ENCODE measurements at regions not wholly inside any gene's neighbourhood (a gene's known extent, or its start where the extent isn't known, plus 50 kb on each side); places are given as distances from the start of the nearest gene placed in this dataset.
"Not testable (repeated sequence)": the region's sequence is repeated elsewhere in the genome, so short reads cannot be mapped to it uniquely, and the experiment has no call there.

DNA sequence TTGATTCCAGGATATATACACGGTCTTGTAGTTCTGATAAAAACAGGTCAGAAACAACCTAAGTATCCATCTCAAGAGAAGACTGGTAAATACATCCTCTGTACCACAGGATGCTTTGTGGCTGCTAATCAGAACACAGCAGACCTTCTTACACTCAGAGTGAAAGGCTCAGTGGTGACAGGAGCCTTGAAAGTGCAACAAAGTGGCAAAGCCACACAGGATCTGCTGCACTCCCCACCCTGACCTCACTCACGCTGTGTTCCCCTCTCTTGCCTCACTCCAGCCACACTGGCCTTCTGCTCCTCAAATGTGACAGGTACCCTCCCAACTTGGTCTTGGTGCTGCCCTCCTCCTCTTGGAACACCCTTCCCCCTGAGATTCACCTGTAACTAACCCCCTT is 98.1 kb upstream of the GRIP1 start:
- DNase-seq: no peak

DNA sequence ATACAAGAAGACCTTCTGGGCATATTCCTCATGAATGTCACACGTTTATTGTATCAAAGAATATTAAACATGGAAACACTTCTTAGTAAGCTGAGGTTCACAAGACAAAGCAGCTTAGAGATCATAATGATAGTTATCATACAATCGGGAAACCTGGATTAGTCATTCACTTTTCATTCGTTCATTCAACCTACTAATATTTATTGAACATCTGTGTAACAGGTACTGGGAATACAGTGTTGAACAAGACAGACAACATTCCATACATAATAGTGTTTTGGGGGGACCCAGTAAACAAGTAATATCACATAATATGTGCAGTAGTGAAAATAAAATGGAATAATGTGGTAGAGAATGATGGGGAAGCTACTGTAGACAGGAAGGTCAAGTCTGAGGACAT is 100.6 kb upstream of the GRIP1 start:
- DNase-seq: no peak

DNA sequence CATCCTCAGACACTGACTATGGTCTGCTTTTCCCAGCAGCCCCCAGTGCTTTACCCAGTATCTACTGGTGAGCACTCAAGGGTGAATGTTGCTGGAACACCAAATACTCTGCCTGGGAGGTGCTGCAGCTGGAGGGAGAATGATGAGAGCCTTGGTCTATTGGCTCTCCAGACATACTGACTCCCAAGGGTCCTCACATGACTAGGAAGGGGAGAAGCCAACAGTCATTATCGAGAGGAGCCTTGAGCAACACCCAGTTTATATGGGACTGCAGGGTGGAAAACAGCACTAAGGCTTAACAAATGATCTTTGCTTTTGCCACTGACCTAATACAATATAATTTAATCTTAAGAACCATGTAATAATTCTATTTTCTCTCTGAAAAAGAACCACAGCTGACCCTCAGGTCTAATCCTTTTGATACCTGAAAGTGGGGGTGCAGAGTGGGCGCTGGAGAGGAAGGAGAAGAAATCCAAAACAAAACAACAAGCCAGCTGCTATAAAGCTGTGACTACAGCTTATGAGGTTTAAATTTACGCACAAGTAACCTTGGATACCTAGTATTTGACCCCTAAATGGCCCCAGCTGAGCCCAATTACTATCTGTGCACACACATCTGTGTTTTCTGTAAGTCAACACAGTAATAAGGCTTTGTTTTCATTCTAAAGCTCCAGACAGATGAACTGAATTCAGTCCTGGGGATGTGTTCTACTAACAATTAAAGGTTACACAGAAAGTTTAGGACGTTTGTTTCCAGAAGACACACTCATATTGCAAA is 107.8 kb upstream of the GRIP1 start:
- no peak for DNase-seq

DNA sequence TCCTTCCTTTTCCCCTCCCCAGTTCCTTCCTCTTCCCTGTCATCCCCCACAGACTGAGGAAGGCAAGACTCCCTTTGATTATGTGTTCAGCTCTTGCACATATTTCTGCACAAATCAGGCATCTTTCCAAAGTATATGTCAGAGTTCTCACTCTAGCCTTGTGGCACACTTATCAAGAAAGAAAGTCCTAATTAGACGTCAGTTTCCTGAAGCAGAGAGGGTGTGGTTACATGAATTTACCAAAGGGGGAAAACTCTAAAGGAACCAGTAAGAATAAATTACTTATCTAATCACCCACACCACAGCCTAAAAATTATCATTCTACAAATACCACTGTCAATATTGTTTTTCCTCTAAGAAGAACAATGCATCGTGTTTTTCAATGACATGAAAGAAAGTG is 120.7 kb upstream of the GRIP1 start:
- no peak for DNase-seq

DNA sequence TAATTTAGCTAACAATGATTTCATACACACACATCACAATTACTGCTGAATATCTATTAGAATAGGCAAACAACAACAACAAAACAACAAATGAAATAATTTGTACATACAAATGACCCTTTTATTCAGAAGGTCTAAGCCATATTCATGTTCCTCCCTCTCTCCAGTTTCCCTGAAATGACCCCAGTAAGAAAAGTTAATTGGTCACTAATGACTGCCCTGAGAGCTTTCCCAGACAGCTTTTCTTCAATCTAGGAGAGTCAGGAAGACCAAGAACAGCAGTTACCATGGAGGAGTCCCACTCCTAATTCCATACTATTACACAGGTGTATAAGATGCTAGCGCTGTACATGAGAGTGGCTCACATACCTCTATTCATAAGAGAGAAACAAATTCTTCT is 121.2 kb upstream of the GRIP1 start:
- no peak for DNase-seq

DNA sequence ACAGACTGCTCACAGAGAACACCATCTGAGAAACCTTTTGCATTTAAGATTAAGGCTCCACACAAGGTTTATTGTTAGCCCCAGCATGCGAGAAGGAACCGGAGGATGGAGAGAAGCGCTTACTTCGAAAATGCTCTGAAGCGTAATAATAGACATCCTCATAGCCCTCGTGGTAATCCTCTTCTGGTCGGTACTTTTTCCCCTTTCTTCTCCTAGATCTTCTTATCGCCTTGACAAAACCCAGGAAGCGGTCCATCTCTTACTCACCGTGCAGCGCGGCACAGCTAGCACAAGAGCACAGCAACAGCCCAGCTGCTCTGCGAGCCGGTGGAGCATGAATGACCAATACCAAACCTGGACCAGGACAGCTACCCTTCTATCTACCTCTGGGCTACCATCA is 125.1 kb upstream of the GRIP1 start:
- no peak for DNase-seq

DNA sequence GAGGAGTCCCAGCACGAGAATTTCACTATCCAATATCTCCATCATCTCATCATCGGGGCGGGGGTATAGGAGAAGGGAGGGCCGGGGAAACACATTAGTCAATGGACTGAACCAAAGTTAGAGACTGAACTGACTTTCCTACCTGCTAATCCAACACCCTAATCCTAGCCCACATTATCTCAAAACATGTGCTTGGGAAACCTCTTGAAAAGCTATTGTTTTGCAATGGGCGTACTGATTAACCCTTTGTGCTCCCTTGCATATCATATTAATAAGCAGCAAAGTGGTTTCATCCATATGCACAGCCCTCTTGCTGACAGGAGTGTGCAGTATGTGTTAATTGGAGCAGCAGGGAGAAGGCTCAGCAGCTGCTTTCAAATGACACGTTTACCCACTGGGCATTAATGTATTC is 125.7 kb upstream of the GRIP1 start:
- DNase-seq: no peak

DNA sequence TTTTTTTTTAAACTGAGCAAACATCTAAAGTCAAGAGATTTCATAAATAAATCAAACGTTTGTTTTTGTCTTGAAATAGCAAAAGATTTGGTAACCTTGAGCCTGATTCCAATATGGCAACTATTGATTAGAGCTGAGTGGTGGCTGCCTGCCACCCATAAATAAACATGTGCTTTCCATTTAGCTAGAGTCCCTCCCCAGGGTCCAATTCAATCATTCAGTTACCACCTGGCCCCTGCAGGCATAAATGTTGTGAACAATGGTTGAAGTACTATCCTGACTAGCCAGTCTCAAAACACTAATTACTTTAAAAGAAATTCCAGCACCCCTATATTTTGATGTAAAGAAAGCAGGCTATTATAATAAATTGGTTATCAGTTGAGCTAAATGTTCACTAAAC is 129.7 kb upstream of the GRIP1 start:
- no peak for DNase-seq

DNA sequence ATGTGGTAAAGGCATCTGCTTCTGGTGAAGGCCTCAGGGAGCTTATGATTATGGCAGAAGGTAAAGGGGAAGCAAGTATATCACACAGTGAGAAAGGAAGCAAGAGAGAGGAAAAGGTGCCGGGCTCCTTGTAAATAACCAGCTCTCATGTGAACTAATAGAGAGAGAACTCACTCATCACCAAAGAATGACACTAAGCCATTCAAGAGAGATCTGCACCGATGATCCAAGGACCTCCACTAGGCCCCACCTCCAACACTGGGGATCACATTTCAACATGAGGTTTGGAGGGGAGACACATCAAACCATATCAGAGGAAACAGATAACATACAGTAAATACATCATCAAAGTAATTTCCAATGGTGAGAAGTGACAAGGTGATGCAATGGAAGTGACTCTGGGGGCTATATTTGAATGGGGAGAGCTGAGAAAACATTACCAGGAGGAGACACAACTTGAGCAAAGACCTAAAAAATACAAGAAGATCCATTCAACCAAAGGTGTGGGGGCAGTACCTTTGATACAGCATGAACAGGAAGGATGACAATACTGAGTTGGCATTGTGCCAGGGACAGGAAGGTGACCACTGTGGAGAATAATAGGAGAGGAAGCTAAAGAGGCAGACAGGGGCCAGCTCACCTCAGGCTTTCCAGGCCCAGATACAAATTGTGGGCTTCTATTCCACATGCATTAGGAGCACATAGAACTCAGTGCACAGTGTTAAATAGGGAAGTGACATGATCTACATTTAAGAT is 134.4 kb upstream of the GRIP1 start:
- no peak for DNase-seq

DNA sequence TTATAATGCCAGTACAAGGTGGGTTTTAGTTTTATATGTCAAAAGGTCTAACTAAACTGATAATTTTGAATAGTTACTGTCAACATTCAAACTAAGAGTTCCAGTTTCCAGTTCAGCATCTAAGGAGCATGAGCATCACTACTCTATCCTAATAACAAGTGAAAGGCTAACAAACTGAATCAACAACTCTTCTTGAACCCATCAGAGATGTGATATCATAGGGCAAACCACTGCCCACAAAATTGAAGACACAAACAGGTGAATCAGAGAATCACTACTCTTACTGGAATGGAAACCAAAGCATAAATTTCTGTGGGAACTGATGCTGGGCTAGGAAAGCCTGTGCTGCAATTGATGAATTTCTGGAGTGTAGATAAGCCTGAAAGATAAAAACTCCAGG is 140.7 kb upstream of the GRIP1 start:
- no peak for DNase-seq

DNA sequence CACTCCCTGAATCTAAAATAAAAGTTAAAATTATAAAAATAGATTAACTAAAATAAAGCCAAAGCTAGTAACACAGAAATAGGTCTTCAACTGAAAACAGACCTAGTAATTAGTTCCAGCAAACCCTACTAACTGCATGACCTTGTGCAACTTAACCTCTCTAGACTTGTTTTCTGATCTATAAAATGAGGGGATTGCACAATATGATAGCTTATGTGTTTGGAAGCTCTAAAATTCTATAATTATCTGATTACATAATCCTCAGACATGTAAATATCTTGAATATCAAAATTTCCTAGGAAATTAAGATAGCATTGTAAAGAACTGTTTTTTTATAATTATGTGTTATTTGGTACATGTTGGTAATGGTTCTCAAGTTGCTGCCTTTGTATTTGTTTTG is 144.1 kb upstream of the GRIP1 start:
- no peak for DNase-seq

DNA sequence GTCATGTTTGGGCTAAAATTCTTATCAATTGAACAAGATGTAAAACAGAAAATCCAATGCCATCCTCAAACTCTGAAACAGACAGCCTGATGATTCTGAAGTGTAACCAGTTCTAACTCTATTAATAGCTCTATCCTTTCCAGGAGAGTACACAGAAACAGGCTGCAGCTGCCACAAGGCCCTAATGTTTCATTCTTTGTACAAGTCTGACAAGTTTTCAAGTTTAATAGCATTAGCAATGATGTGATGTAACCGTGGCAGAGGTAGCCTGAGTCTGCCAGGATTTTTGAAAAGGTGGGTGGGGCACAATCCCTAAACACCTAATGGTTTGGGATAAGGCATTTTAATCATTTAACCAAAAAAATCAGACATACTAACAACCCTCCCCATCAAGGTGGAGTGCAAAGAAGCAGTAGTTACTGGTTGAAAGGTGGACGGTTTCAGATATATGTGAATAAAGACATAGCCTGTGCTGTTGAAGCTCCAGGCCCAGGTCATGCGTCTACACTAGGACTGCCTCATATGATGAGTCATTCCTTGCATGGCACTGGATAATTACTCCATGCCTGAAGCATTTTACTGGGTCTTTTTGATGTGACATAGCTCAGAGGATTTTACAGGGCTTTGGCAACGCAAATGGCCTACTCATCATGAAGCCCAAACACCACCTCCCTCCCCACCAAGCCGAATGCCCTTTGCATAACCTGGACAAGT is 145.1 kb upstream of the GRIP1 start:
- no peak for DNase-seq

DNA sequence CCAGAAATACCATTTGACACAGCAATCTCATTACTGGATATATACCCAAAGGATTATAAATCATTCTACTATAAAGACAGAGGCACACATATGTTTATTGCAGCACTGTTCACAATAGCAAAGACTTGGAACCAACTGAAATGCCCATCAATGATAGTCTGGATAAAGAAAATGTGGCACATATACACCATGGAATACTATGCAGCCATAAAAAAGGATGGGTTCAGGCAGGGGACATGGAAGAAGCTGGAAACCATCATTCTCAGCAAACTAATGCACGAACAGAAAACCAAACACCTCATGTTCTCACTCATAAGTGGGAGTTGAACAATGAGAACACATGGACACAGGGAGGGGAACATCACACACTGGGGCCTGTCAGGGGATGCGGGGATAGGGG is 147.0 kb upstream of the GRIP1 start:
- DNase-seq: not testable (repeated sequence)

DNA sequence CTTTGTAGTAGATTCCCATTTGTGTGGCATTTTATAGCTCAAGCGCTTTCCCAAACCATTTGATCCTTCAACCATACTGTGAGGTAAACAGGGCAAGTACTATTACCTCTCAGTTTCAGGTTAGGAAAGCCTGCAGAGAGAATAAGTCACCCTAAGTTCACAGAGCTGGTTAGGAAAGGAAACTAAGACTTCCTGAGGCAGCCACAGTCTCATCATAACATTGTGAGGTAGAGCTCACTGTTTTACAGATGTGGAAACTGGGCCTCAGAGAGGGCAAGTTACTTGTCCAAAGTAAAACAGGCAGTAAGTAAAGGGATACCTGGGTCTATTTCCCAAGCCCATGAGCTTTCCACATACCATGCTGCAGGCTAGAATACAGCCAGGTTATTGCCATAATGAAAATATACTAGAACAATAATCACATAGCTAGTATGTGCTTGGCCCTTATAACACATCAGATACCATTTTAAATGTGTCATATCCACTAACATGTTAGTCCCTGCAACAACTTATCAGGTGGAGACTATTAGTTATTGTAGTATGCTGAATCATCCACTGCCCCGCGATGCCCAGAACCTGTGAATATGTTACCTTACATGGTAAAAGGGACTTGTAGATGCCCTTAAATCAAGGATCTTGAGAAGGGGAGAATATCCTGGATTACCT is 150.9 kb upstream of the GRIP1 start:
- no peak for DNase-seq

DNA sequence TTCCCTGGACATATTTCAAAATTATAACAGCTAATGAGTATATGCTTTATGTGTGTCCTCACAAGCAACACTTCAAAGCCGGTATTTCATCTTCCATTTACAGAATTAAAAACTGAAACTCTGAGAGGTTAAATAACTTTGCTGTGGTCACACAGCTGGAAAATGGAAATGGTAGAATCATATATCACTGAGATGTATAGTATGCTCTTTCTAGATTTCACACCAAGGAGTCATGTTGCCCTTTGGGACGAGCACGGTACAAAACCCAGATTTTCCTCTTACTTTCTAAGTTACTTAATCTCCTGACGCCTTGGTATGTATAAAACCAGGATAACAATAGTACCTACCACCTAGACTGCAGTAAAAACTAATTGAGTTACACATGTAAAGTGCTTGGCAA is 152.6 kb upstream of the GRIP1 start:
- DNase-seq: no peak

DNA sequence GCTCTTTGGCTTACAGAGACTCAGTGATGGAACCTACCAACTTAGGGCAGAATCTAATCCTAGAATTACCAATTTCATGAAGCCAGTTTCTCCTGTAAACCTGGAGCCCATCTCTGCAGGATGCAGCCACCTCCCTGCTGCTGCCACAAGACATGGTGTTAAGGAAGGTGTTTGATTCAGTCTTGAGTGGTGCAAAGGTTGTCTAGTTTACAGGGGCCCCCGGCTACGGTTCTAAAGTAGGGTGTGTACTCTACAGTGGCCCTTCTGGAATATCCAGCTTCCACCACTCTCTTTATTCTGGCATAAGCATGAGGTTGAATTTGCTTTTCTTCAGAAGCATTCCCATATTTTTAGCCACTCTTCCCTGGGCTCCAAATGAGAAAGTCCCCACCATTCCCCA is 154.1 kb upstream of the GRIP1 start:
- DNase-seq: no peak

DNA sequence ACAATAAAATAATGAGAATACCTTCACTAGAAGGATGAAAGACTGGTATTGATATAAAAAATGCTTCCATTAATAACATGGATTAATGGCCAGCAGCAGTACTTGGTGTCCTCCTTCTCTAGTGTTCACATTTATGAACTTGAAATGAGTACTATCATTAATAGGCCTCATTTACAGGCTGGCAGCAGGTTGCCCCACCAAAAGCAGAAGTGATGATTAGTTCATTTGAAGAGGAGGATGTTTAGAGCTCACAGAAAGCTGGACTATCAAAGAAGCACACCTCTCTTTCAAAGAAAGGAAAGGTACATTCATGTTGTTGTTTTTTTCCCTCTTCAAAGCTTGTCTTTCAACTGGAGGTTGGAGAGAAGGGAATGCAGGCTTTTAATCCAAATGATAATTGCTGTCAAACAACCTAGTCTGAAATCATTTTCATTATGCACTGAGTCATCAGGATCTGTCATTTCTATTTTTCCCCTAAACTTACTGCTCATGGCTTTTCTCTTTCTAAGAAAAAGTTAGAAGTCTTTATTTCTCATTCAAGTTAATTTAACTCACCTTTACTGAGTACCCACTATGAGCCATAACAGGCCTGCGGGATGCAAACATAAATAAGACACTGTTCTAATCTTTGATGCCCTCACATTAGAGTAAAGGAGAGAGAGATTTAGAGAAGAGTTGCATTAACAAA is 157.9 kb upstream of the GRIP1 start:
- no peak for DNase-seq

DNA sequence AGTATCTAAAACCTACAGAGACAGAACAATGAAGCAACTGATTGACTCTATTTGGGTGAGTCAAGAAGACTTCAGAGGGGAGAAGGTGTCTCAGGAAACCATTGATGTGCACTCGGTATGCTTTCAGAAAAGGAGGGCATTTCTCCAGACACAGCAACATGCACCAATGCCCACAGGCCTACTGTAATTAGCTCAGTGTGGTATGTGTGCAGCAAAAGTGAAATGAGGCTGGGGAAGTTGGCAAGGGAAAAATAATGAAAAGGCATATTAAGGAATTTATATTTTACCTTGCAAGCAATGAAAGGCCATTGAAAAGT is 158.4 kb upstream of the GRIP1 start:
- no peak for DNase-seq

DNA sequence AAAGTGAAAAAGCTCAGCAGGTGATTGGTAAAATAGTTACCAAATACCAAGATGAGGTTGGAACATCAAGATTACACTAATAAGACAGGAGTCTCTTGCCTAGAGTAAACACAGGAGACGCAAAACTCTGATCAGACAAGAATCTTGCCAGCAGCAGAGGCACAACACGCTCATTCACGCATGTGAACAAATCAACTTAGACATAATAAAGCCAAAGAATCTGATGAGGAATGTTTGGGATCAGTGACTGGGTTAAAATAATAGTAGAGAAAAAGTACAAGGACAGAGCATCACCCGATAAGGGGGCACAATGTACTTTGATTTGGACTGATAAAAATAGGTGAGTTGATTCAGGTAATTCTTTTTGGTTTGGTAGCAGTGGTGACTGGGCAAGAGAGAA is 159.5 kb upstream of the GRIP1 start:
- DNase-seq: no peak

DNA sequence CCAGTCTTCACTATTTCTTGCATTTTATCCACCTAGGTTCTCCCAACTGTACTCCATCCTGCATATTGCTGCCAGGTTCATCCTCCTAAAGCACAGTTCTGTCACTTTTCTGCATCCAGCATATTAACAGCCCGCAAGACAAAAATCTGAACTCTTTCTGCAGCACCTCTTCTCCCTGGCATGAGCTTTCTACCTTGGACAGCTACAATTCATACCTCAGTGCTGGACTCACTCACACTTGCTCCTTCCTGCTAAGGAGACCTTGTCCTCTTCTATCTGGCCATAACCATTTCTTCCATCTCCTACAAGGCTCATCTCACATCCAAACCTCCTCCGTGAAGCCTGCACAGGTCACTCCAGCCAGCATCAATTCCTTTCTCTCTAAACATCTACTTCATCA is 170.1 kb upstream of the GRIP1 start:
- DNase-seq: no peak

DNA sequence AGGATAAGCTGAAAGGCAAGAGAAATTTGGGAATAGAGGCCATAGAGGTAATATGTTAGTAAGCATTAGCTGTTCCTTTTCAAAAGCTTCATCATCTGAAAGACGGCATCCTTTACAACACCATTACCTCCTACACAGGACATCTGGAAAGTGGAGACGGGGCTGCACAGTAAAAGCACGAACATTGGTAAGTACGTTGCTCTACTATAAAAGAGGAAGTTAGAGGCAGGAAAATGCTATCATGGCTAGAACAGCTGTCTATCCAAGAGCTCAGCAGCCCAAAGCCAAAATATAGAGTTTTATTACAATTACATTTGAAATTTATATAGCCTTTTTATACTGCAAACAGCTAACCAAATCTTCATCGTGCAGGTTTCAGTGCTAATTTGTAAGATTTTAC is 172.3 kb upstream of the GRIP1 start:
- DNase-seq: peak; percentile 20

DNA sequence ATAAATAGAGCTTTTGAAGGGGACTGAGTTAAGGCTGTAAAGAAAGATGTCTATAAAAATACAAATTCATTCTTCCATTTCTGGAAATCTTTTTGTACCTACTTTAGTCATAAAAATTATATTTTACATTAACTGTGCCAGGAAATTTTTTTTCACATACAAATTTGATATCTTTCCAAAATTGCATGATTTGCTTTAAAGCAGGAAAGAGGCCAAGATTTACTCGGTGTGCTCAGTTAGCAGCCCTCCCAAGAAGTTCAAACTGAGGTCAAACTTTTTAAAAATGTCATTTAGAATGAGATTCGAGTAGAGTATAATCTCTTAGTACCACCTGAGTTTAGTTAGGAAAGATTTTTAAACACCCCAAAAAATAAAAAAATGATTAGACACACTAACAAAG is 173.2 kb upstream of the GRIP1 start:
- DNase-seq: no peak

DNA sequence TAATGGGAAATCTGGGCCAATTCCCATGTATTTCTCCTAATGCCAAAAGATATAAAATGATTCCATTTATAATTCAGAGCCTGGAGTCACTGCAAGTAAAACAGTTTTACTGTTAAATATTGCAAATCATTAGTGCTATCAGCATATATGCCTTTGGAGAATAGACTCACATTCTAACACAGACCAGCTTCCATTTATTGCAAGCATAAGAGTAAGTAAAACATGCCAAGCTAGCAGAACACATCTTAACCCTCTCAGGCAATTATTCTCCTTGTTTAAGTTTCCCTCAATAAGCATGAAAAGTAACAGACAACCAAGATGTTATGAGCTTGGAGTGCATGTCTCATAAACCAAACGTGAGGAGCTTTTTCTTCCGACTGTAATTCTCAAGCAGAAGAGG is 173.9 kb upstream of the GRIP1 start:
- no peak for DNase-seq
